Prostate gland (tissue), 2 donors: ENCODE measurements at regions not wholly inside any gene's neighbourhood (a gene's known extent, or its start where the extent isn't known, plus 50 kb on each side); places are given as distances from the start of the nearest gene placed in this dataset.
A peak's percentile ranks its signal among the peaks of the same experiment; 100 is the strongest.

Experiments
- POLR2A ChIP-seq: fragments of 450-650 bp; IDR thresholded peaks from one replicate; pipeline ENCODE4 v1.6.1; 2016; ENCODE audit warnings: antibody characterized with exemption, mild to moderate bottlenecking
- TF ChIP-seq, protein P1 (sequence below), 4 experiments: fragments of 200-600 bp in 2 of 4; fragments of 450-650 bp in 2 of 4; sonication (generic) in 2 of 4; IDR thresholded peaks; 1 replicate in 3 of 4; 2 replicates in 1 of 4; pipeline ENCODE4 v1.5.1; 2016 to 2019; ENCODE audit warnings: antibody characterized with exemption in 4 of 4, mild to moderate bottlenecking in 2 of 4, moderate library complexity in 2 of 4

GRCh38 chr6:54621285-54621684, 225.3 kb upstream of the FAM83B start:
- TF ChIP-seq POLR2A: no peak
- TF ChIP-seq, protein P1, sequence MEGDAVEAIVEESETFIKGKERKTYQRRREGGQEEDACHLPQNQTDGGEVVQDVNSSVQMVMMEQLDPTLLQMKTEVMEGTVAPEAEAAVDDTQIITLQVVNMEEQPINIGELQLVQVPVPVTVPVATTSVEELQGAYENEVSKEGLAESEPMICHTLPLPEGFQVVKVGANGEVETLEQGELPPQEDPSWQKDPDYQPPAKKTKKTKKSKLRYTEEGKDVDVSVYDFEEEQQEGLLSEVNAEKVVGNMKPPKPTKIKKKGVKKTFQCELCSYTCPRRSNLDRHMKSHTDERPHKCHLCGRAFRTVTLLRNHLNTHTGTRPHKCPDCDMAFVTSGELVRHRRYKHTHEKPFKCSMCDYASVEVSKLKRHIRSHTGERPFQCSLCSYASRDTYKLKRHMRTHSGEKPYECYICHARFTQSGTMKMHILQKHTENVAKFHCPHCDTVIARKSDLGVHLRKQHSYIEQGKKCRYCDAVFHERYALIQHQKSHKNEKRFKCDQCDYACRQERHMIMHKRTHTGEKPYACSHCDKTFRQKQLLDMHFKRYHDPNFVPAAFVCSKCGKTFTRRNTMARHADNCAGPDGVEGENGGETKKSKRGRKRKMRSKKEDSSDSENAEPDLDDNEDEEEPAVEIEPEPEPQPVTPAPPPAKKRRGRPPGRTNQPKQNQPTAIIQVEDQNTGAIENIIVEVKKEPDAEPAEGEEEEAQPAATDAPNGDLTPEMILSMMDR (IDR thresholded peaks at IDR 0.05): peak in 1 of 4 experiments; percentile 59
